Cardiac fibroblast (primary cell): ENCODE measurements at regions not wholly inside any gene's neighbourhood (a gene's known extent, or its start where the extent isn't known, plus 50 kb on each side); places are given as distances from the start of the nearest gene placed in this dataset.

Experiments
- DNase-seq, 2 donors: peaks; one replicate each; pipeline versions ENCODE4 v3.0.0 to v3.0.0-alpha.2; 2010; ENCODE audit warnings: low read depth in 2 of 2
- H3K4me3 ChIP-seq, 2 donors: replicated peaks in 1 of 2; 1 replicate in 1 of 2; 2 replicates in 1 of 2; pipeline ENCODE4 v1.5.1; 2011; ENCODE audit warnings: low read depth in 2 of 2, low read length in 2 of 2, mild to moderate bottlenecking in 2 of 2, moderate library complexity in 1 of 2
- TF ChIP-seq, protein P1 (sequence below): IDR thresholded peaks from one replicate; pipeline ENCODE4 v1.5.1; 2011; ENCODE audit warnings: low read depth, mild to moderate bottlenecking, low read length, inconsistent platforms

DNA sequence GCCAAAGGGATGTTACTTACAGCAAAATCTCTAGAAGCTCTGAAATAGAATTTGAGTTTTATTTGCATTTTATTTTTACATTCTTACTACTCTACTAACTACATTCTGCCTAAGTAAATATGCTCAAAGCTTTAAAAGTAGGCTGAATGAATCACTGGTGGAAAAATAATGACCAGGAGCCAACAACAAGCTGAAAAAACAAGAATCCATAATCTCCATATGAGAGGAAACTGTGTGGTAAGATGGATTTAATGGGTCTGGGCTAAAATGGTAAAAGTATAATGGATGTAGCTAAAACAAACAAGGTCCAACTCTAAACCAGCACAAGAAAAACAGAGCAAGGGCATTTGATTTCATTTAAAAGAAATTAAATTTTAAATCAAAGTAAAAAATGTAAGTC lies 525.8 kb upstream of the FTMT start:
- no peak overlapping the region for H3K4me3 ChIP-seq
- DNase-seq, result peak in 1 of 2 donors; percentile 3
- TF ChIP-seq, protein P1, sequence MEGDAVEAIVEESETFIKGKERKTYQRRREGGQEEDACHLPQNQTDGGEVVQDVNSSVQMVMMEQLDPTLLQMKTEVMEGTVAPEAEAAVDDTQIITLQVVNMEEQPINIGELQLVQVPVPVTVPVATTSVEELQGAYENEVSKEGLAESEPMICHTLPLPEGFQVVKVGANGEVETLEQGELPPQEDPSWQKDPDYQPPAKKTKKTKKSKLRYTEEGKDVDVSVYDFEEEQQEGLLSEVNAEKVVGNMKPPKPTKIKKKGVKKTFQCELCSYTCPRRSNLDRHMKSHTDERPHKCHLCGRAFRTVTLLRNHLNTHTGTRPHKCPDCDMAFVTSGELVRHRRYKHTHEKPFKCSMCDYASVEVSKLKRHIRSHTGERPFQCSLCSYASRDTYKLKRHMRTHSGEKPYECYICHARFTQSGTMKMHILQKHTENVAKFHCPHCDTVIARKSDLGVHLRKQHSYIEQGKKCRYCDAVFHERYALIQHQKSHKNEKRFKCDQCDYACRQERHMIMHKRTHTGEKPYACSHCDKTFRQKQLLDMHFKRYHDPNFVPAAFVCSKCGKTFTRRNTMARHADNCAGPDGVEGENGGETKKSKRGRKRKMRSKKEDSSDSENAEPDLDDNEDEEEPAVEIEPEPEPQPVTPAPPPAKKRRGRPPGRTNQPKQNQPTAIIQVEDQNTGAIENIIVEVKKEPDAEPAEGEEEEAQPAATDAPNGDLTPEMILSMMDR, result no peak

DNA sequence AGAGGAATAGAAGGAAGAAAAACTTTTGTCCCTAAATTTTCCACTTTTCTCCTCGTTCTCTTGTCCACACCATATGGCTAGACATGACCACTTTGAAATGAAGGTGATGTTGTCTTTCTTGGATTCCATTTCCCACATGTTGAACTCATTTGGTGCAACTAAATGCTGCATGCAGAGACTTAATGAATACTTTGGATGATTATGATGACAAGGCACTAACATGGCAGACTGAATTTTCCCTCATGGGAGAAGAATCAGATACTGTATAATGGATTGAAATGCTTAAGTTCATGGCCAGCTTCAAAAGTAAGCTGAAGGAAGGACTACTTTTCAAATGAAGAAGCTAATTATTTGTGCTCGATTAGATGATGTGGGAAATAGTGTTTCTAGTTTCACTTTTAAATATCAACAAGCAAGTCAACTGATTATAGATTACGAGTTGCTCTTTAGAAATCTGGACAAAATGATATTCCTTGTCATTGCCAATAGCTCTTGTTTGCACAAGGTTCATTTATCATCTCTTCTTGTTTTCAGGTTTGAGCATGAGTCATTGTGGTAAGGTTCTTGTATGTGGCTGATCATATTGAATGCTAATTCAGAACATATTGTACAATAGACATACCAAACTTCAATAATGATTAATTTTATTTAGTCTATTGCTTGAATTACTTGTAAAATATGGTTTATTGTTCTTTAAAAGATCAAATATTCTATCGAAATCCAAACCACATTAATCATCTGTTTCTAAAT lies 501.3 kb upstream of the FTMT start:
- TF ChIP-seq, protein P1, result no peak
- no peak overlapping the region for H3K4me3 ChIP-seq
- DNase-seq, result peak in 1 of 2 donors; percentile 1

DNA sequence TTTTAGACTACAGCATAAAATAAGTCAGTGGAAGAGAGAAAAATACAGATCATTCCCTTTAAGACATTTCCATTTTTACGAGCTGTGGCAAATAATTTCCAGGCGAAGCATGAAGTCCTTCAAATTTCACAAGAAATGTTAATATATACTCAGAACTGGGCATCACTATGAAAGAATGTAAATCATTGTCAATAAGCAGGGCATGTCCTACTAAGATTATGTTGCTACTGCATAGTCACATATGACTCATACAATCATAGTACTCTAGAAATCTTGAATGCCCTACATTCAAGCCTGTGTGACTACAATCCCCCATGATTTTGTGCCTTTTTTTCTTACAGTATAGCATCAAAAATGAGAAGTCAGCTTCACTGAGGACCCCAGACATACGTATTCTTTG lies 485.2 kb upstream of the FTMT start:
- peak; percentile 9 to 49 for DNase-seq
- TF ChIP-seq, protein P1, result no peak
- no peak overlapping the region for H3K4me3 ChIP-seq

DNA sequence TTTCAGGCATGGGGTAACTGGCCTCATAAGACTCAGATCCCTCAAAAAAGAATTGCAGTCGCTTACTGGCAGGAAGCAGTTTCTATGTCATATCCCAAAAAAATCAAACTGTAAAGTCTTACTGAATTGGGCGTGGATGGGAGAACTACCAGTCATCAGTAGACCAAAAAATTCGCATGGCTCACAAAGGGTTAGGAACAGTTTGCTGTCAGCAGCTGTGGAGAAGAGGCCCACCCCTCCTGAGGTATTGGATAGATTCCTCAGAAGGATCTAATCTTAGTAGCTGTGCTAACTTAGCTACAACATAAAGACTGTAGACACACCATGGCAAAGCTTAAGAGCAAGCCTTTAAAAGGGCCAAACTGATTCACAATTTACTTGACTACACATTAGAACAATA lies 478.3 kb upstream of the FTMT start:
- DNase-seq, result no peak
- no peak overlapping the region for H3K4me3 ChIP-seq
- TF ChIP-seq, protein P1, result no peak

DNA sequence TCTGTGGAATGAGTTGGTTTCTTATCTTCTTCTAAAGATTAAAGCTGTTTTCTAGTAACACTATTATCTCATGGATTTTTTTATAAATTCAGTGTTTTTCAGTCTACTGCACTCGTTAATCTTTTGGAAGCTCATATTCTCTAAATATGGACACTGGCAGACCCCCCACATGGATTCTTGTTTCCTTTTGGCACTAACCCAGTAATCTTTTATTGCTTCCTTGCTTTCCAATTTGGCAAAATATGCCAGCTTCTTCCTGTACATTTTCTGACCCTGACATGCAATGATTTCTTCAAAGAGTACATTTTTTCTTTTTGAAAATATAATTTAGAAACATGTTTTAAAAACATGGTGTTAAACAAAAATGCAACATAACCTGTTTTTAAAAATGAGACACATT lies 474.2 kb upstream of the FTMT start:
- no peak overlapping the region for H3K4me3 ChIP-seq
- TF ChIP-seq, protein P1, result no peak
- peak in 1 of 2 donors; percentile 1 for DNase-seq

DNA sequence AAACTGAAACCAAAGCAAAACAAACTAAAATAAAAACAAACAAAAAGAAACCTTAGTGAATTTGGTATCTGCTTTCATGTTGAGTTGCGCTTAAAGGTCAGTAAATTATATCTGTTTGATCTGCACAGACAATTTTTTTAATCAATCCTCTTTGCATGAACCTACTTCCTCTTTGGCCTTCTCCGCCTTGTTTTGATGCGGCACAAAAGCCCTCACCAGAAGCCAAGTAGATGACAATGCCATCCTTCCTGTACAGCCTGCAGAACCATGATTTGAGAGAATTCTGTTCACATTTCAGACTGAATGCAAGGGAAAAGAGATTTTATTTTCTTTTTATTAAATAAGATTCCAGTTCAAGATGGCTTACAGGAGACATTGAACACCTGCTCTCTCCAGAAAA lies 473.6 kb upstream of the FTMT start:
- TF ChIP-seq, protein P1, result no peak
- H3K4me3 ChIP-seq, result no peak overlapping the region
- no peak for DNase-seq
